T-helper 2 cell (primary cell): ENCODE measurements at regions not wholly inside any gene's neighbourhood (a gene's known extent, or its start where the extent isn't known, plus 50 kb on each side); places are given as distances from the start of the nearest gene placed in this dataset.

Source experiments
- DNase-seq, 5 experiments: peaks; one replicate each; pipeline versions ENCODE4 v3.0.0 to v3.0.0-alpha.2; 2012 to 2022

DNA sequence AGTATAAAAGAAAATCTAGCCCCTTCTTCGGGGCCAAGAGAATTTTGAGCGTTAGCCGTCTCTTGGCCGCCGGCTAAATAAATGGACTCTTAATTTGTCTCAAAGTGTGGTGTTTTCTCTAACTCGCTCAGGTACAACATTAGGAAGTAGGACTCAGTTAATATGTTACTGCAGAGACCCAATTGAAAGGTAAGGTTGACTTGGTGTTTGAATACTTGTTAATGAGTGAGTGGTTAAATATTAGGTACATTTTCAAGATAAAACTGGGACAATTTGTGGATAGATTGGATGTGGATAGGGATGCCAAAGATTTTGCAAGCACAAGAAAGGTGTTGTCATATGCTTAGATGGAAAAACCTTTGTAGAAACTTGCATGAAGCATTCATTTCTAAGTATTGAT, 1177.3 kb upstream of the CDH18 start:
- DNase-seq: no peak

DNA sequence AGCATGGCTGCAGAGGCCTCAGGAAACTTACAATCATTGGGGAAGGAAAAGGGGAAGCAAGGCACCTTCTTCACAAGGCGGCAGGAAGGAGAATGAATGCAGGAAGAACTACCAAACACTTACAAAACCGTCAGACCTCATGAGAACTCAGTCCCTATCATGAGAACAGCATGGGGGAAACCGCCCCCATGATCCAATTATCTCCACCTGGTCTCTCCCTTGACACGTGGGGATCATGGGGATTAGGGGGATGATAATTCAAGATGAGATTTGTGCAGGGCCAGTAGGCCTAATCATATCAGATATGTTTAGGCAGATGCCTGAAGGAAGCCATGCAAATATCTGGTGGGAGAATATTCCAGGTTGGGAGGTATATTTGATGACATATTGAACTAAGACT, 1176.4 kb upstream of the CDH18 start:
- no peak for DNase-seq

DNA sequence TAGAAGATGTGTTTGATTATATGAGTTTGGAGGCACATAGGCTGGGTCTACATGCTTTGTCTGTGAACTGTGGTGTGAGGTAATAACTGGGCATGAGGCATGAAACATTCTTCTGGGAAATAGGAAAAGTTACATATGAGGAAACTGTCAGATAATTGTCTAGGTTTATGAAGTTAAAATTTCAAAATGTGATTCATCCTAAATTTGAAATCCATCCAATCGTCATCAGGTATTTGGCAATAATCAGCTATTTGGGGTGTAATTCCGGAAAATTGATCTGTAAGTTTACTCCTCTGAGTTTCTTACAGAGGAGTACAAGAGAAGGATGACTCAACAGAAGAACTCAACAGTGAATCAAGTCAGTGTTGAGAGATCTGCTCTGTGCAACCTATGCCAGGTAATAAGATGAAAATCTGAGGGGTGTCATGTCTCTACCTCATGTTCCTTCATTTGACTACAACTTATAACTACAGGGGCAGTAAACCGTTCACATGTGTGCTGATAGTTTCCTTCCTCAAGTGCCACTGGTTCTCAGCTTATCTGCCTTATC, 1171.6 kb upstream of the CDH18 start:
- DNase-seq: no peak

DNA sequence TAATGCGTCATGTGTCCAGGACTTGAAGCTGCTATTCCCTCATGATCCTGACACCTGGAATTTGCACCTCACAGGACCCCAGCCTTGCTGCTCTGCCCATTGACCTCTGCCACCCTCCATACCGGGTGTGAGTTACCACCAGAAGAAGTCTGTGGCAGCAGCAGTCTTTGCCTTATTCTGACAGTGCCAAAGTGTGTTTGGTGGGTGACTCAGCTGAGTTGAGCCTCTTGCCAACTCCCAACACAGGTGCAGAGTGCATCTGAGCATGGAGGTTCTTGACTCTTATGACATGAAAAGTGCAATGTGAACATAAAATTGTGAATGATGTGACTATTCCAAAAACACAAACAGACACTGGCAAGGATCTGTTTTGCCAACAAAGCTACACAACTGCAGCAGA, 1166.5 kb upstream of the CDH18 start:
- no peak for DNase-seq

DNA sequence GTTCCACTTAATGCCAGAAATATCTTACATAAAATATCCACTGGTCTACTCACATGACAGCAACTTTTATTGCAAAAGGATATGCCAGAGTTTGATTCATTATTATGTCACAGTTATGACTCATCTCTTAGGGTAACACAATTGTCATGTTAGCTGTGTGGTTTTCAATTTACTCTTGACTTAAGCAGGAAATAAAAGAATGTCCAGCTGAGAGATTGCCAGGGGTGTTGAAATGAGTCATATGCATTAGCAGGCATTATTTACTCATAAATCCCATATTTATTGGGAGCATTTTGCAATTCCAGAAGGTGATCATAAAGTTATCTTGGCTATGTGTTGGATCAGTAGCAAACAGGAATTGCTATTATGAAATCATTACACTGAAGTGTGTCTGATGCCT, 1164.6 kb upstream of the CDH18 start:
- DNase-seq: no peak

DNA sequence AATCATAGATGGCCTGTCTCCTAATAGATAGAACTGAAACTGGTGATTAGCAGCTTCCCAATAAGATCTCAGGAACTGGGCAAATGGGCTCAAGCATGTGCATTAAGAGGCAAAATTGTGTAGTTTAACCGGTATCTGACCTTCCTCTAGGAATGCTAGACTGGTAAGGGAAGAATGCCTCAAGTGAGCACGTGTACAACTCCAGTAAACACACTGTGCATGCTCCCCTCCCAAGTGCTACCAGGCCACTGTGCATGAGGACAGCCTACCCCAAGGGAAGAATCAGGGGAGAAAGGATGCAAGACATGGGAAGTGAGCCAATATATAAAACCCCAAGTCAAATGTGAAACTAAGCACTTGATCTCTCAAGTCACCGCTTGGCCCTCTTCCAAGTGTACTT, 1157.4 kb upstream of the CDH18 start:
- DNase-seq: no peak

DNA sequence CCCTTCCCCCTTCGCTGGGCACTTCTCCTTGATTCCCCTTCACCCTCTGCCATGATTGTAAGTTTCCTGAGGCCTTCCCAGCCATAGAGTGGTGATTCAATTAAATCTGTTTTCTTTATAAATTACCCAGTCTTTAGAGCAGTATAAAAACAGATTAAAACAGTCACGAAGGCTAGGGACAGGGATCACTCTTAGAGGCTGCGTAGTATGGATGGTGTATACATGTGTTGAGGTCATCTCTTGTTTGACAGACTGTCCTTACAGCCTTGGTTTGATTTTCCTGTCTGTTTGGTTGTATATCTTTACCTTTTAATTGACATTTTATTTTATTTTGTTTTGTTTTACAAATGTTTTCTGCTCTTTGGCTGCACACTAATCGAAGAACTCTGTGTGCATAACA, 1155.7 kb upstream of the CDH18 start:
- no peak for DNase-seq

DNA sequence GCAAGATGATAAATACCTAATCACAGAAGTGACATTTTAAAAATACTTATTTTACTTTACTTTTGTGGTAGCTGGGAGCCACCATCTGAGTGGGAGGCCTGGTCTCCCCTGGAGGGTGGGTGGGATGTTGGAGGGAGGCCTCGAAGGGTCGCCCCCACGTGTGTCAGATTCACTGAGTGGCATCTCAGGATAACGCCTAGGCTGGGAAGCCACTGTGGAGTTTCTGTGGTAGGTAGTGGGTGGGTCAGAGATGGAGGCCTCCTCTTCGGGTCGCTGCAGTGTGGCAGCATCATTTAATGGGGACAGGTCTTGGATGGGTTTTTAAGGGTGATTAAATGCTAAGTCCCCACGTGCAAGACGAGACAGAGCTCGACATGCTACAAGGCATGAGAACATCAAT, 1154.8 kb upstream of the CDH18 start:
- no peak for DNase-seq

DNA sequence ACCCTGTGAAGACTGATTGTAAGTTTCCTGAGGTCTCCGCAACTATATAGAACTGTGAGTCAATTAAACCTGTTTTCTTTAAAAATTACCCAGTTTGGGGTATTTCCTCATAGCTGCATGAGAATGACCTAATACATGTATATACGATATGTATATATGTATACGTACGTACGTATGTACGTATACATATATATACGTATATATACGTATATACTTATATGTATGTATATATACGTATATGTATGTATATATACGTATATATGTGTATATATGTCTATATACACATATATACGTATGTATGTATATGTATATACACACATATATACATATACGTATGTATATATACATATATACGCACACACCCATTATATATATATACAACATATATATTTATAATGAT, 1153.0 kb upstream of the CDH18 start:
- no peak for DNase-seq

DNA sequence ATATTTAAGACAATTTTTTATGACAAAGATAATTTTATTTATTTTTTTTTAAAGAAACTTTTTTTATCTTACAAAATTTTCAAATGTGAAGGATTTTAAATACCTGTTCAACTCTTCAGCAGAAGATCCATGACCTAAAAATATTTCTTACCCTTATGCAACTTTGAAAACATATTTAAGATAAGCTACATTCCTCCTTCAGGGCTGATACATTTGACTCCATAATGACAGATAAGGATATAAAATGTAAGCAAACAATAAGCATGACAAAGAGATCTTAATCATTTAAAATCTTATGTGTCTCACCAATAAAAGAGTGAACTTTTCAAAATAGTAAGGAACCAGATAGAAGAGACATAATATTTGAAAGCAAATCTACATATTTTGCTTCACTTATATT, 1138.2 kb upstream of the CDH18 start:
- DNase-seq: no peak

DNA sequence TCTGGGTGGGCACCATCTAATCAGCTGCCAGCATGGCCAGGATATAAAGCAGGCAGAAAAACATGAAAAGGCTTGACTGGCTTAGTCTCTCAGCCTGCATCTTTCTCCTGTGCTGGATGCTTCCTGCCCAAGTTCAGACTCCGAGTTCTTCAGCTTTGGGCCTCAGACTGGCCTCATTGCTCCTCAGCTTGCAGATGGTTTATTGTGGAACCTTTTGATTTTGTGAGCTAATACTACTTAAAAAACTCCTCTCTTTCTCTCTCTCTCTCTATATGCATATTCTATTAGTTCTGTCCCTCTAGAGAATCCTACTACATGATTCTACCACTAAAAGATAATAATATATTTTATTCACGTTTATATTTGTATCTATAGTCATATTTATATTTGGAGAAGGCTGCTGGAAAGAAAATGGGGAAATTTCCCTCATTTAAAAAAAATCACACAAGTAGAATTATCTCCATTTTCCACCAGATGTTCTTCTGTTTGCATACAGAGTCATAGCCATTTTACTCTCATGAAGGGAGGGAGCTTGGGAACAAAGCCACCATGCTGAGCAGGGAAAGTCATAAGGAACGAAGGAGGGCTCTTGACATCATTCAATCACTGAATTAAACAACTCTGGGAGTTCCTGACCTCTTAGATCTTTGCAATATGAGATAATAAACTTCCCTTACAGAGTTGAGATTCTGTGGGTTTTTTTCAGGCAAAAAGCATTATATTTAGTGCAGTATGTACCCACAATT, 1137.4 kb upstream of the CDH18 start:
- no peak for DNase-seq

DNA sequence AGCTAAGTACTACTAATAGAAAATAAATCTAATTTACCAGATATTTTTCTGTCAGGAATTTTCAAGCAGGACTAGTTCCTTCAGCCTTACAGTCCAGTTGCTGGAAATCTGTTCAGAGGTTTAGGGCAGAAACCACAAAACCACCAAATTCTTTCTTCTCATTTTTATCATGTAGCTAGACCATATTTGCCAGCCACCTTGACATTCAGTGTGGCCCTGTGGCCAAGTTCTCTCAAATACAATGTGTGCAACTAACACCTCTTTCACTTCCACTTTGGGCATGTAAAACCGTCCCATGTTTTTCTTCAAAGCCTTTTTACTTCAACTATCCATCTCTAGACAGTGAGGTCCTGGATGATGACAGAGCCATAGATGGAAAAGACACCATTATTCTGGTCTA, 1133.2 kb upstream of the CDH18 start:
- DNase-seq: no peak

DNA sequence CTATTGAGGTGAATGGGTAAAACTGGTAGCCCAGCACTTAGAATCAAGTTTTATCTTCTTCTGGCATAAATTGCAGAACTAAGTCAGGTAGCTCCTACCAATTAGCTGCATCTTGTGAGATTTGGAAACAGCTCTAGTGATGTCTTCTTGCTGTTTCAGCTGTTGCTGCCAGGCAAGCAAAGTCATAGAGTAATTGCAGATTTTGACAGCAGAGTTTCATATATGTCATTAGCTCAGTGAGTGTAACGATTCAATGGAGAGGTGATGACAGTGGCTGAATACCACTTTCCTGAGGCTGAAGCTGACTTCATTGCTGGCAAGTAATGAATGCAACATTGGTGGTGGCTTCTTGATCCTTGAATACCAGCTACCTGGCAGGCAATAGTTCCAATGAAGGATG, 1109.7 kb upstream of the CDH18 start:
- no peak for DNase-seq

DNA sequence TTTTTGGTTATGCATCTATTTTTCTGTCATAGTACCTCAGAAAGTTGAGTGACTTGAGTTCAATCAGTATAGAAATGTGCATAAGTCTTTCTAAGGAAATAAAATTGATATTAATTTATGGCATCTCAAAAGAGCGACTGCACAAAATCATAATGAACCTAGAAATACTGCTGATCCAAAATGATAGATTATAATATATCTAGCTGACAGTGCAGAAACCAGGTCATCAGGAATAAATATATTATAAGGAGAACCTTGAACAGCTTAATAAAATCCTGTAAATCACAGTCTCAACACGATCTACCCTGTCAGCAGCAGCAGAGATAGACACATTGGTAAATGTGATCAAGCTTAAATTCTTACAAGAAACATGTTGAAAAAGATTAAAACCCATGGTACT, 1106.6 kb upstream of the CDH18 start:
- DNase-seq: no peak

DNA sequence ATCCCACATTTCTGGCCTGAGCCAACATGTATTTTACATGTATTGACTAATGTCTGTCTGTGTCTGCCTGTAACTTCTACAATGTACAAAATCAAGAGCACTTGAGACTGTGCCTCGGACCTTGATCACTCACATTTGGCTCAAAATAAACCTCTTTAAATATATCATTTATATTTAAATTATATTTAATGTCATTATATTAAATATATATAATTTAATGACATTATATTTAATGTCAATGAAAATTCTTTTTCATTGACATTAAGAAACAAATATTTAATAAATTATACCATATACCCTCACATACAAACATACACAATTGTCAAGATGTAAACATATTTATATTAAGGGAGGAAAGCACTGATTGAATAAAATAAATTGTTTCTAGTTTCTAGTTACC, 1099.8 kb upstream of the CDH18 start:
- DNase-seq: no peak

DNA sequence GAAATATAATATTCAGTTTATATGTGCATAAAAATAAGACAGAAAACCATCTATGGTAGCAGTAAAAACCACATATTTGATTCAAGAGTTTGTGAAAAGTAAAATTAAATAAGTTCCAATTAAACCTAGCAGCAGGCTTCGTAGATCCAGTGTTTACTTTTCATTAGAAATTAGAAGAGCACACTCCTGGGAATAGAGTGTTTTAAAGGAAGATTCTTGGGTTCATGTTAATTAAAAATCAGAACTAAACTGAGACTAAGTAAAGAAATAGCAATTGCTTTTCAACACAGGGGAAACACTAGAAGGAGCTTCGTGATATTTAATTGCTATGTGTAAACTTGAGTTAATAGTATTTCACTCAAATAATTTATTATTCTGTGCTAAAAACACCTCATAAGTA, 1097.8 kb upstream of the CDH18 start:
- DNase-seq: no peak

DNA sequence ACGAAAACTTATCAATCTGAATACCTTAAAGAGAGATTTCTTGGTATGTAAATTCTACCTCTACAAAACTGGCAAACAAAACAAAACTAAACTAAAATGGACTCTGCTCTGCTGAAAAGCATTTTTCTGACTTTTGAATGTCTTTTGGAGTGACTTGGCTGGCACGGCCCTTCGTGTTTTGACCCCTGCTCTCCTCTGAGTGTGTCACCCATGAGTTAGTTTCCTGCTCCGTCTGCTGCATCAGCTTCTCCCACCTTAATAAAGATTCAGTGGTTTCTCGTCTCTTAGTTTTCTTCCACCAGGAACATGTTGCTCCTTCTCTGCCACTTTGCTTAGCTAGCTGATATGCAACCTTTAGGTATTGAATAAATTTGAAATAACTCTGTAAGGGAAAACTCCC, 1084.0 kb upstream of the CDH18 start:
- no peak for DNase-seq

DNA sequence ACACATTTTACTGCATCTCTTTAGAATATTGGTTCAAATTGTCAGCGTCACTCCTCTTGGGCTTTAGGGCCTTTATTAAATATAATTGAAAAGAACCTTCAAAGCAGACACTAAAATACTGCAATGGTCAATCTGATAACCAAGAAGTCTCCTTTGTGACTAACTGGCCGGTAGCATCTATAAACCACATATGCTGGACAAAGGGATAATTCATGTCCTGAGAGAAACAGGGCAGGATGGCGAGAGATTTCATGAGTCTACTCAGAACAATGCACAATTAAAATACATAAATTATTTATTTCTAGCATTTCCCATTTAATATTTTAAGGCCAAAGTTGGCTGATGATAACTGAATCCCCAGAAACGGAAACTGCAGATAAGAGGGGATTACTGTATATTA, 1083.4 kb upstream of the CDH18 start:
- no peak for DNase-seq

DNA sequence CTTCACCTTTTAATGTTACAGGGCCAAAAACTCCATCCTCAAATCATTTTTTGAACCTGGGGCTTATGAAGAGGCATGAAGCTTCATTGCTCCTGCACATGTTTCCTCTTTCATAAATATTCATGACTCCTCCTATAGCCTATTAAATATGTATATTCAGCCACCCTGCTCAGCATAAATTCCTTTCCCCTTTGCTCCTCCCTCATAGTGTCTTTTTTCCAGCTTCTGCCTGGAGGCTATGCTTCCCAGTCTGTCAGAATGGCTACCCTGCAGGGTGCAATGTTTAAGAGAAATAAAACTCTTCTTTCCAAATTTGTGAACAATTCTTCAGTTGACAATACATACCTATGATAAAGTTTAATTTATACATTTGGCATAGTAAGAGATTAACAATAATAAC, 1082.9 kb upstream of the CDH18 start:
- no peak for DNase-seq

DNA sequence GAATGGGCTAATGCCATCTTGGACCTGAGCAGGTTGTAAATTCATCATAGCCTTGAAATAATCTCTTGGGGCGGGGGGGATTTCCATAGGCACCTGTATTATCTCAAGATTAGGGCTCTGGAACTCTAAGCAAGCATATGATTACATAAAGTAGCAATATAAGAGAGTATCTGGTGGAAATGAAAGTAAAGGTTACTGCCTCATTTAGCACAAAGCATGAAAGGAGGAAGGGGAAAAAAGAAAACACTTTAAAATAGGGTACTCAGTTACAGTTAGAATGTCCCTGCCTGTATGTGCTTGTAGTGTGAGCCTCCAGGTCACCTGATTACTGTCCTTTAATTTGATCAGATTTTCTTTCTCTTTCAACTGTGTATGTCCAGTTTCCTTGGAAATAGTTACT, 1079.7 kb upstream of the CDH18 start:
- no peak for DNase-seq

DNA sequence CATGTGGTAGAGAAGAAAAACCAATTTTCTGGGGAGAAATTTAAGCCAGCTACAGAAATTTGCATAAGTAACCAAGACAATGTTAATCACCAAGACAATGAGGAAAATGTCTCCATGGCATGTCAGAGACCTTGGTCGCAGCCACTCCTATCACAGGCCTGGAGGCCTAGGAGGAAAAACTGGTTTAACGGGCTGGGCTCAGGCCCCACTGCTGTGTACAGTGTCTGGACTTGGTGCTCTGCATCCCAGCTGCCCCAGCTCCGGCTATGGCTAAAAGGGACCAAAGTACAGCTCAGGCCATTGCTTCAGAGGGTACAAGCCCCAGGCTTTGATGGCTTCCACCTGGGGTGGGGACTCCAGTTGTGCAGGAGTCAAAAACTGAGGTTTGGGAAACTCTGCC, 1075.1 kb upstream of the CDH18 start:
- no peak for DNase-seq

DNA sequence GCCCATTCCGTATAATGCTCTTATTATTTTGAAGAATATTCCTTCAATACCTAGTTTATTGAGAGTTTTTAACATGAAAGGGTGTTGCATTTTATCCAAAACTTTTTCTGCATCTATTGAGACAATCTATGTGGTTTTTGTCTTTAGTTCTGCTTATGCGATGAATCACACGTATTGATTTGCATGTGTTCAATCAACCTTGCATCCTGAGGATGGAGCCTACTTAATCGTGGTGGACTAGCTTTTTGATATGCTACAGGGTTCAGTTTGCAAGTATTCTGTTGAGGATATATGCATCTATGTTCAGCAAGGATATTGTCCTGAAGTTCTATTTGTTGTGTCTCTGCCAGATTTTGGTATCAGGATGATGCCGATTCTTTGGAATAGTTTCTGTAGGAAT, 1070.3 kb upstream of the CDH18 start:
- no peak for DNase-seq

DNA sequence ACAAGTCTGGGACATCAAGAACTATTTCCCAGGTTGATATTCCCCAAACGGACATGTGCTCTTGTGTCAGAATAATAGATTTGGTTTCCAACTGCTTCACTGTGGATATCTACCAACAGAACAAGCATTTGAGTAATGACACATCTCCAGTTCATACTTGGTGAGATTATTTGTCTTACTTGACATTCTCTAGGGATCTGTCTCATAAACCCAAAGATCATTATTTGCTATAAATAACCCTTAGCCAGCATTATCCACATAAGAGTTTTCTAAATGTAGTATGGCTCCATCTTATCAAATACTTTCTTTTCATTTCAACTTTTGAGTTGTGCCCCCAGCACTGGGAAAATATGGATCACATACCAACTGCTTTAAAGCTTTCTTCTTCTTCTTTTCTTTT, 1063.9 kb upstream of the CDH18 start:
- DNase-seq: no peak

DNA sequence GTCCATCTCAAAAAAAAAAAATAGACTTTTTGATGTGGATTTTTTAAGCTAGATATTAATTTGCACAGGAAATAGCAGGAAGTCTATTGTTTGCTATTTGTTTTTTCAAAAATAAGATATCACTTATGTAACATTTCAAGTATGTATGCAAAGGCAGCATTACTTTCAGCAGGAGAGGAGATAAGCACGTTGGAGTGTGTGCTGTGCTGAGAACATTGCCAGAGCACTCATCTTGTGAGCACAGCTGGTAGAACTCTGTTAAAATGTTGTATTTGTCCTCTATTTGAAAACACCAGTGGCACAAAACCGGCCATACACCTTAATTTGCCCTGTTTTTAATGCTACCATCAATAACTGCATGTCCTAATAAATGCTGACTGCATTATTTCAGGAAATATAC, 1061.9 kb upstream of the CDH18 start:
- DNase-seq: no peak

DNA sequence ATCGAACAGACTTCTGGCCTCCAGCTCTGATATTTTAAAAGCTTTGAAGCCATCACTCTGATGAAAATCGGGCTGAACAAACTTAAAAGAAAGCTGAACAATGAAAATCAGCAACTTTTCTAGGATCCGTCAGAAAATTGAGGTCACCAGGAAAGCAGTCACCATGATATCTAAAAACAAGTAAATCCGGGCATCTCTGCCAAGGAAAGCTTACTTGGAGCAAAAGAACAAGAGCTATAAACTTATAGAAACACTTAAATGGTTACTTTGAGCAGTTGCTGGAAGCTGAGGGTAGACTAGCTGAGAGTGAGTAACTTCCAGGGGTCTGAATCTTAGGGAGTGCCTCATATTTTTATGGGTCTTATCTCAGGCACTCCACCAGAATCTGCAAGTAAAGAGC, 1043.0 kb upstream of the CDH18 start:
- no peak for DNase-seq
